ENCODE measurements at regions not wholly inside any gene's neighbourhood (a gene's known extent, or its start where the extent isn't known, plus 50 kb on each side); places are given as distances from the start of the nearest gene placed in this dataset.

DNA sequence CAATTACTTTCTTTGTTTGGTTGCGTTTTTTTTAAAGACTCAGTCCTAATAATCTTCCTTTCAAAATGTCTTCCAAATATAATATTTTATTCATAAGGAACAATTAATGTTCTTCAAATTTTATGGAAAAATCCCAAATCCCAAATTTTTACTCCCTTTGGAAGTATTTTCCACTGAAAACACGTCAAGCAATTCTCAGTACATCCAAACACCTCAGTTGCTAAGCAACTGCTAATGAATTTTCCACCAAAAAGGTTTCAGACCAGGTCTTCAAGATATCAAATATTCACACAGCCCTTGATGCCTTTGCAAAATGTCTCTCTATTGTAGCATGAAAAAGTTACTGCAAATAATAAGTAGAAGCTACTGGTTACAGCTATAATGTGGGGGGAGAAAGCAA is 140.1 kb downstream of the DSEL start:
- Histone ChIP-seq H3K18ac (ENCODE audit: extremely low read depth, low read length) (no peak overlapping the region), H2AFZ (ENCODE audit: low read length) (no peak overlapping the region), H3K14ac (ENCODE audit: insufficient read length) (no peak overlapping the region), H3K27me3 (replicated peaks in 1 of 4; ENCODE audit: control insufficient read depth in 3 of 4, extremely low read depth in 1 of 4, insufficient read depth in 3 of 4, low read length in 3 of 4) (no peaks in the 10 kb centered on the region), H3K27ac (ENCODE audit: low read depth, low read length) (no peak overlapping the region), H4K20me1 (replicated peaks in 1 of 2; ENCODE audit: control insufficient read depth in 1 of 2, insufficient read depth in 2 of 2, low read length in 2 of 2) (no peaks in the 10 kb centered on the region), H4K91ac (replicated peaks; ENCODE audit: insufficient read length, low read length) (no peak overlapping the region), H3K4me2 (ENCODE audit: insufficient read depth in 1 of 2, low read depth in 2 of 2, low read length in 2 of 2) (no peak overlapping the region), H3K23me2 (ENCODE audit: low read depth, low read length) (no peaks in the 10 kb centered on the region), H2BK20ac (ENCODE audit: low read length) (no peak overlapping the region), H2BK12ac (ENCODE audit: low read depth, low read length) (no peak overlapping the region), H2BK120ac (replicated peaks; ENCODE audit: low read depth, low read length) (no peak overlapping the region), H3K36me3 (ENCODE audit: control insufficient read depth in 2 of 4, insufficient read depth in 4 of 4, low read length in 3 of 4) (no peaks in the 10 kb centered on the region), H3K4ac (replicated peaks; ENCODE audit: insufficient read length, low read depth, low read length) (no peak overlapping the region), H2AK5ac (ENCODE audit: low read depth, low read length) (no peak overlapping the region), H3K4me1 (replicated peaks in 1 of 4; ENCODE audit: control insufficient read depth in 3 of 4, insufficient read depth in 4 of 4, low read length in 3 of 4) (no peaks in the 10 kb centered on the region), H3K79me2 (ENCODE audit: control insufficient read depth in 1 of 2, insufficient read depth in 2 of 2, low read length in 2 of 2) (no peaks in the 10 kb centered on the region), H3K9ac (replicated peaks in 1 of 4; ENCODE audit: extremely low read depth in 1 of 4, low read depth in 3 of 4, low read length in 3 of 4) (no peak overlapping the region), H2BK15ac (ENCODE audit: low read length) (no peak overlapping the region), H3K56ac (replicated peaks; ENCODE audit: insufficient read length, low read depth, low read length) (no peak overlapping the region), H3K23ac (ENCODE audit: insufficient read length) (no peak overlapping the region), H3K9me3 (ENCODE audit: insufficient read depth in 2 of 2, low read depth in 1 of 2, low read length in 1 of 2) (no peaks in the 10 kb centered on the region), H3K79me1 (ENCODE audit: low read depth, low read length) (no peaks in the 10 kb centered on the region), H2BK5ac (ENCODE audit: low read depth, low read length) (no peak overlapping the region), H4K8ac (ENCODE audit: extremely low read depth, insufficient read depth, low read length) (no peak overlapping the region), H3K4me3 (ENCODE audit: extremely low read depth in 1 of 4, insufficient read depth in 2 of 4, low read depth in 3 of 4, low read length in 4 of 4) (no peak overlapping the region), H4K5ac (ENCODE audit: insufficient read length, low read depth, low read length) (no peak overlapping the region)
- TF ChIP-seq TAF7 (optimal IDR thresholded peaks at IDR 0.05; ENCODE audit: borderline replicate concordance, low read depth, low read length): no peak
- TF ChIP-seq YY1 (IDR thresholded peaks at IDR 0.05; ENCODE audit: low read depth, low read length): no peak
- TF ChIP-seq, protein P1, sequence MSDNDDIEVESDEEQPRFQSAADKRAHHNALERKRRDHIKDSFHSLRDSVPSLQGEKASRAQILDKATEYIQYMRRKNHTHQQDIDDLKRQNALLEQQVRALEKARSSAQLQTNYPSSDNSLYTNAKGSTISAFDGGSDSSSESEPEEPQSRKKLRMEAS (IDR thresholded peaks at IDR 0.05): no peak
- no peak for TF ChIP-seq RFX5 (IDR thresholded peaks at IDR 0.05; ENCODE audit: borderline replicate concordance, low read depth, low read length)
- no peak for TF ChIP-seq KDM1A (IDR thresholded peaks at IDR 0.05; ENCODE audit: borderline replicate concordance, low read length)
- no peak for TF ChIP-seq ZNF274 (IDR thresholded peaks at IDR 0.05; ENCODE audit: borderline replicate concordance, extremely low read depth, low read length)
- no peak for TF ChIP-seq PHF8 (conservative IDR thresholded peaks at IDR 0.05; ENCODE audit: low read depth, low read length)
- TF ChIP-seq CEBPB (IDR thresholded peaks at IDR 0.05; ENCODE audit: low read depth, low read length): no peak
- TF ChIP-seq SRF (IDR thresholded peaks at IDR 0.05; ENCODE audit: low read depth, low read length): no peak
- TF ChIP-seq SIN3A (conservative IDR thresholded peaks at IDR 0.05 in 1 of 2, IDR thresholded peaks at IDR 0.05 in 1 of 2; ENCODE audit: low read depth in 1 of 2, low read length in 2 of 2): no peak
- no peak for TF ChIP-seq TAF1 (IDR thresholded peaks at IDR 0.05; ENCODE audit: low read depth, low read length)
- TF ChIP-seq, protein P2, sequence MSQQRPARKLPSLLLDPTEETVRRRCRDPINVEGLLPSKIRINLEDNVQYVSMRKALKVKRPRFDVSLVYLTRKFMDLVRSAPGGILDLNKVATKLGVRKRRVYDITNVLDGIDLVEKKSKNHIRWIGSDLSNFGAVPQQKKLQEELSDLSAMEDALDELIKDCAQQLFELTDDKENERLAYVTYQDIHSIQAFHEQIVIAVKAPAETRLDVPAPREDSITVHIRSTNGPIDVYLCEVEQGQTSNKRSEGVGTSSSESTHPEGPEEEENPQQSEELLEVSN (IDR thresholded peaks at IDR 0.05): no peak
- TF ChIP-seq EGR1 (IDR thresholded peaks at IDR 0.05; ENCODE audit: borderline replicate concordance, low read depth, low read length): no peak
- no peak for TF ChIP-seq CTBP2 (IDR thresholded peaks at IDR 0.05; ENCODE audit: borderline replicate concordance, insufficient read depth, insufficient read length, low read length)
- no peak for TF ChIP-seq GABPA (IDR thresholded peaks at IDR 0.05; ENCODE audit: borderline replicate concordance, insufficient read depth, low read length)
- 84% methylated on average over 2 of the region's 2 CpGs; no CpG with 5 or more reads in 1 of the 2 experiments for WGBS, 2 experiments (ENCODE audit: extremely low coverage in 1 of 2, insufficient coverage in 1 of 2, insufficient read length in 1 of 2, insufficient replicate concordance in 2 of 2, low coverage in 1 of 2, low lambda C conversion rate in 2 of 2, missing lambda C conversion rate in 1 of 2)
- FAIRE-seq (no peak), DNase-seq (ENCODE audit: low read depth in 1 of 2, low spot score in 2 of 2) (no peak)
- CTCF ChIA-PET (ENCODE audit: partially characterized antibody): no interaction called here
- POLR2A ChIA-PET (ENCODE audit: partially characterized antibody): no interaction called here

All from H1 (cell line).